ENCODE measurements at regions not wholly inside any gene's neighbourhood (a gene's known extent, or its start where the extent isn't known, plus 50 kb on each side); places are given as distances from the start of the nearest gene placed in this dataset.

- POLR2A ChIA-PET: no interaction called here
- CTCF ChIA-PET: no interaction called here
- TF ChIP-seq SUZ12 (IDR thresholded peaks at IDR 0.05): no peak
- no peak for TF ChIP-seq PKNOX1 (IDR thresholded peaks at IDR 0.05)
- no peak for TF ChIP-seq FOXM1 (IDR thresholded peaks at IDR 0.05; ENCODE audit: borderline replicate concordance)
- no peak for TF ChIP-seq ELF4 (IDR thresholded peaks at IDR 0.05)
- no peak for TF ChIP-seq ARNT (IDR thresholded peaks at IDR 0.05)
- no peak for TF ChIP-seq CTBP1 (IDR thresholded peaks at IDR 0.05; ENCODE audit: borderline replicate concordance)
- no peak for TF ChIP-seq TARDBP (IDR thresholded peaks at IDR 0.05)
- TF ChIP-seq FOXK2 (IDR thresholded peaks at IDR 0.05): no peak
- no peak for TF ChIP-seq ZNF384 (IDR thresholded peaks at IDR 0.05)
- no peak for TF ChIP-seq HDGF (IDR thresholded peaks at IDR 0.05; ENCODE audit: borderline replicate concordance)
- DNase-seq (ENCODE audit: extremely low spot score): no peak
Observed at GRCh38 chr9:12272471-12273120, 420.6 kb upstream of the TYRP1 start.

- CTCF ChIA-PET: interaction anchor here (0.6 kb wide), 1 partner anchor 1961 kb away, joined by 3 read pairs; no protein-coding TSS in a partner anchor
- DNase-seq (ENCODE audit: extremely low spot score): no peak
- POLR2A ChIA-PET: no interaction called here
- TF ChIP-seq CTBP1 (IDR thresholded peaks at IDR 0.05; ENCODE audit: borderline replicate concordance): no peak
- TF ChIP-seq SUZ12 (IDR thresholded peaks at IDR 0.05): no peak
- no peak for TF ChIP-seq HDGF (IDR thresholded peaks at IDR 0.05; ENCODE audit: borderline replicate concordance)
- no peak for TF ChIP-seq LEF1 (IDR thresholded peaks at IDR 0.05; ENCODE audit: borderline replicate concordance)
- no peak for TF ChIP-seq FOXA1 (IDR thresholded peaks at IDR 0.05)
- TF ChIP-seq ZNF384 (IDR thresholded peaks at IDR 0.05): no peak
Observed at GRCh38 chr9:12274577-12274976, 418.6 kb upstream of the TYRP1 start.

- ChIA-PET POLR2A (no interaction called here), CTCF (no interaction called here)
- TF ChIP-seq FOXA1 (IDR thresholded peaks at IDR 0.05) (no peak), L3MBTL2 (conservative IDR thresholded peaks at IDR 0.05) (no peak), PKNOX1 (IDR thresholded peaks at IDR 0.05) (no peak), SUZ12 (IDR thresholded peaks at IDR 0.05) (no peak), CTBP1 (IDR thresholded peaks at IDR 0.05; ENCODE audit: borderline replicate concordance) (no peak), ELF4 (IDR thresholded peaks at IDR 0.05) (no peak), FOXK2 (IDR thresholded peaks at IDR 0.05) (no peak), ARNT (IDR thresholded peaks at IDR 0.05) (no peak), SP1 (IDR thresholded peaks at IDR 0.05) (no peak), TARDBP (IDR thresholded peaks at IDR 0.05) (no peak), ZNF384 (IDR thresholded peaks at IDR 0.05) (no peak)
- DNase-seq (ENCODE audit: extremely low spot score): no peak
Observed at GRCh38 chr9:12276505-12276904, 416.7 kb upstream of the TYRP1 start.

- ChIA-PET POLR2A (no interaction called here), CTCF (no interaction called here)
- no peak for DNase-seq (ENCODE audit: extremely low spot score)
- TF ChIP-seq ZNF384 (IDR thresholded peaks at IDR 0.05) (no peak), FOXA1 (IDR thresholded peaks at IDR 0.05) (no peak), FOXK2 (IDR thresholded peaks at IDR 0.05) (no peak), TARDBP (IDR thresholded peaks at IDR 0.05) (no peak), HDGF (IDR thresholded peaks at IDR 0.05; ENCODE audit: borderline replicate concordance) (no peak), CTBP1 (IDR thresholded peaks at IDR 0.05; ENCODE audit: borderline replicate concordance) (no peak), SUZ12 (IDR thresholded peaks at IDR 0.05) (no peak), LEF1 (IDR thresholded peaks at IDR 0.05; ENCODE audit: borderline replicate concordance) (no peak)
Observed at GRCh38 chr9:12289711-12290110, 403.5 kb upstream of the TYRP1 start.

- ChIA-PET POLR2A (no interaction called here), CTCF (no interaction called here)
Observed at GRCh38 chr9:12290166-12290869, 402.9 kb upstream of the TYRP1 start.

GRCh38 chr9:12305211-12305610, 388.0 kb upstream of the TYRP1 start:
- ChIA-PET POLR2A (no interaction called here), CTCF (no interaction called here)
- DNase-seq (ENCODE audit: extremely low spot score): no peak
- TF ChIP-seq ARNT (IDR thresholded peaks at IDR 0.05) (no peak), ZNF384 (IDR thresholded peaks at IDR 0.05) (no peak), HDGF (IDR thresholded peaks at IDR 0.05; ENCODE audit: borderline replicate concordance) (no peak), LEF1 (IDR thresholded peaks at IDR 0.05; ENCODE audit: borderline replicate concordance) (no peak), BHLHE40 (IDR thresholded peaks at IDR 0.05; ENCODE audit: borderline replicate concordance) (no peak), TARDBP (IDR thresholded peaks at IDR 0.05) (no peak), SP1 (IDR thresholded peaks at IDR 0.05) (no peak), CTBP1 (IDR thresholded peaks at IDR 0.05; ENCODE audit: borderline replicate concordance) (no peak), FOXM1 (IDR thresholded peaks at IDR 0.05; ENCODE audit: borderline replicate concordance) (no peak)

More at GRCh38 chr9:12290166-12290869, 402.9 kb upstream of the TYRP1 start:
- TF ChIP-seq FOXA1 (IDR thresholded peaks at IDR 0.05) (no peak), CTBP1 (IDR thresholded peaks at IDR 0.05; ENCODE audit: borderline replicate concordance) (no peak), LEF1 (IDR thresholded peaks at IDR 0.05; ENCODE audit: borderline replicate concordance) (no peak)
- no peak for DNase-seq (ENCODE audit: extremely low spot score)

- ChIA-PET POLR2A (no interaction called here), CTCF (no interaction called here)
- TF ChIP-seq FOXK2 (IDR thresholded peaks at IDR 0.05) (no peak), SUZ12 (IDR thresholded peaks at IDR 0.05) (no peak), TARDBP (IDR thresholded peaks at IDR 0.05) (no peak), LEF1 (IDR thresholded peaks at IDR 0.05; ENCODE audit: borderline replicate concordance) (no peak), SP1 (IDR thresholded peaks at IDR 0.05) (no peak), PKNOX1 (IDR thresholded peaks at IDR 0.05) (no peak), ZNF384 (IDR thresholded peaks at IDR 0.05) (no peak), BHLHE40 (IDR thresholded peaks at IDR 0.05; ENCODE audit: borderline replicate concordance) (no peak), HDGF (IDR thresholded peaks at IDR 0.05; ENCODE audit: borderline replicate concordance) (no peak), L3MBTL2 (conservative IDR thresholded peaks at IDR 0.05) (no peak), FOXM1 (IDR thresholded peaks at IDR 0.05; ENCODE audit: borderline replicate concordance) (no peak), FOXA1 (IDR thresholded peaks at IDR 0.05) (no peak), CTBP1 (IDR thresholded peaks at IDR 0.05; ENCODE audit: borderline replicate concordance) (no peak)
- DNase-seq (ENCODE audit: extremely low spot score): no peak
Observed at GRCh38 chr9:12314589-12314988, 378.6 kb upstream of the TYRP1 start.
